ENCODE measurements at regions not wholly inside any gene's neighbourhood (a gene's known extent, or its start where the extent isn't known, plus 50 kb on each side); places are given as distances from the start of the nearest gene placed in this dataset.

DNA sequence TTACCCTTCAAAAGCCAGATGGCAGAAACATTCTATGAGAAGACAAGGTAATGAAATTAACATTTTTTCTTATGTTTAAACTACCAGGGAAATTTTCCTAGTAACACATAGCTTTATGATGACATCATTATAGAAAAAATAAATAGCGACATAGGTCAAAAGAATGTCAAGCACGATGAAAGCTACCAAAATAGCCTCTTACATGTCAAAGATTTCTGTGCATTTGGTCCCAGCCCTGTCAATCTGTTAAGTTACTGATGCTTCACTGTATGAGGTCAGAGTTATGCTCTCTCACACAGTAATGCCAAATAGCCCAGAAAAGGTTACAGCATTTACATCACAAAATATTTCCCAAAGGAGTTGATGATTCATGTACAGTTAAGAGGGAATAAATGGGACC, 199.8 kb upstream of the DEFB112 start:
- Mint-ChIP-seq H3K9me3 (no peaks in the 10 kb centered on the region), H3K4me3 (no peak overlapping the region), H3K27ac (no peak overlapping the region), H3K4me1 (no peaks in the 10 kb centered on the region), H3K36me3 (no peaks in the 10 kb centered on the region), H3K27me3 (ENCODE audit: low read depth) (no peaks in the 10 kb centered on the region)
- POLR2A ChIA-PET, result no interaction called here
- CTCF ChIA-PET, result no interaction called here
- ATAC-seq, result no peak
- no peak for TF ChIP-seq OVOL2 (CRISPR knock-in tag; IDR thresholded peaks at IDR 0.05; ENCODE audit: borderline replicate concordance)
- no peak for TF ChIP-seq ZNF263 (CRISPR knock-in tag; IDR thresholded peaks at IDR 0.05; ENCODE audit: low read depth)
- TF ChIP-seq, protein P1, sequence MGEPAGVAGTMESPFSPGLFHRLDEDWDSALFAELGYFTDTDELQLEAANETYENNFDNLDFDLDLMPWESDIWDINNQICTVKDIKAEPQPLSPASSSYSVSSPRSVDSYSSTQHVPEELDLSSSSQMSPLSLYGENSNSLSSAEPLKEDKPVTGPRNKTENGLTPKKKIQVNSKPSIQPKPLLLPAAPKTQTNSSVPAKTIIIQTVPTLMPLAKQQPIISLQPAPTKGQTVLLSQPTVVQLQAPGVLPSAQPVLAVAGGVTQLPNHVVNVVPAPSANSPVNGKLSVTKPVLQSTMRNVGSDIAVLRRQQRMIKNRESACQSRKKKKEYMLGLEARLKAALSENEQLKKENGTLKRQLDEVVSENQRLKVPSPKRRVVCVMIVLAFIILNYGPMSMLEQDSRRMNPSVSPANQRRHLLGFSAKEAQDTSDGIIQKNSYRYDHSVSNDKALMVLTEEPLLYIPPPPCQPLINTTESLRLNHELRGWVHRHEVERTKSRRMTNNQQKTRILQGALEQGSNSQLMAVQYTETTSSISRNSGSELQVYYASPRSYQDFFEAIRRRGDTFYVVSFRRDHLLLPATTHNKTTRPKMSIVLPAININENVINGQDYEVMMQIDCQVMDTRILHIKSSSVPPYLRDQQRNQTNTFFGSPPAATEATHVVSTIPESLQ (CRISPR knock-in tag; IDR thresholded peaks at IDR 0.05), result no peak
- TF ChIP-seq ZNF396 (CRISPR knock-in tag; IDR thresholded peaks at IDR 0.05; ENCODE audit: borderline replicate concordance), result no peak
- TF ChIP-seq ATF1 (CRISPR knock-in tag; IDR thresholded peaks at IDR 0.05), result no peak
- TF ChIP-seq RORB (CRISPR knock-in tag; IDR thresholded peaks at IDR 0.05), result no peak
- no peak for TF ChIP-seq NR2C2 (CRISPR knock-in tag; IDR thresholded peaks at IDR 0.05)
- no peak for TF ChIP-seq JUN (CRISPR knock-in tag; IDR thresholded peaks at IDR 0.05)
- TF ChIP-seq, protein P2, sequence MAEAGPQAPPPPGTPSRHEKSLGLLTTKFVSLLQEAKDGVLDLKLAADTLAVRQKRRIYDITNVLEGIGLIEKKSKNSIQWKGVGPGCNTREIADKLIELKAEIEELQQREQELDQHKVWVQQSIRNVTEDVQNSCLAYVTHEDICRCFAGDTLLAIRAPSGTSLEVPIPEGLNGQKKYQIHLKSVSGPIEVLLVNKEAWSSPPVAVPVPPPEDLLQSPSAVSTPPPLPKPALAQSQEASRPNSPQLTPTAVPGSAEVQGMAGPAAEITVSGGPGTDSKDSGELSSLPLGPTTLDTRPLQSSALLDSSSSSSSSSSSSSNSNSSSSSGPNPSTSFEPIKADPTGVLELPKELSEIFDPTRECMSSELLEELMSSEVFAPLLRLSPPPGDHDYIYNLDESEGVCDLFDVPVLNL (CRISPR knock-in tag; IDR thresholded peaks at IDR 0.05; ENCODE audit: borderline replicate concordance, low read depth), result no peak
- TF ChIP-seq ZNF232 (CRISPR knock-in tag; IDR thresholded peaks at IDR 0.05), result no peak
- no peak for DNase-seq (ENCODE audit: low spot score)

DNA sequence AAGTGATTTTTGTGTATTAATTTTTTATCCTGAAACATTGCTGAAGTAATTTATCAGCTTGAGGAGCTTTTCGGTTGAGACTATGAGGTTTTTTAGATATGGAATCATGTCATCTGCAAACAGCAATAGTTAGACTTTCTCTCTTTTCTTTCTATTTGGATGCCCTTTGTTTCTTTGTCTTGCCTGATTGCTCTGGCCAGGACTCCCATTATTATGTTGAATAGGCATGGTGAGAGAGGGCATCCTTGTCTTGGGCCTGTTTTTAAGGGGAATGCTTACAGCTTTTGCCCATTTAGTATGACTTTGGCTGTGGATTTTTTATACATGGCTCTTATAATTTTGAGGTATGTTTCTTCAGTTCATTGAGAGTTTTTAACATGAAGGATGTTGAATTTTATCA, 207.6 kb upstream of the DEFB112 start:
- POLR2A ChIA-PET, result no interaction called here
- CTCF ChIA-PET, result no interaction called here
- H3K27me3 Mint-ChIP-seq (ENCODE audit: low read depth), result no peaks in the 10 kb centered on the region; the same call in 1 of the 2 replicates
- H3K4me1 Mint-ChIP-seq, result peaks cover 7% of the 10 kb centered on the region
- H3K4me3 Mint-ChIP-seq, result no peak overlapping the region
- ATAC-seq, result no peak
- TF ChIP-seq, protein P3, sequence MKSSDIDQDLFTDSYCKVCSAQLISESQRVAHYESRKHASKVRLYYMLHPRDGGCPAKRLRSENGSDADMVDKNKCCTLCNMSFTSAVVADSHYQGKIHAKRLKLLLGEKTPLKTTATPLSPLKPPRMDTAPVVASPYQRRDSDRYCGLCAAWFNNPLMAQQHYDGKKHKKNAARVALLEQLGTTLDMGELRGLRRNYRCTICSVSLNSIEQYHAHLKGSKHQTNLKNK (CRISPR knock-in tag; IDR thresholded peaks at IDR 0.05), result no peak
- TF ChIP-seq IRF2 (CRISPR knock-in tag; IDR thresholded peaks at IDR 0.05; ENCODE audit: borderline replicate concordance, low read depth) (no peak), TP53 (CRISPR knock-in tag; IDR thresholded peaks at IDR 0.05) (no peak), NR2C2 (CRISPR knock-in tag; IDR thresholded peaks at IDR 0.05) (no peak), ATF1 (CRISPR knock-in tag; IDR thresholded peaks at IDR 0.05) (no peak), MXD4 (CRISPR knock-in tag; IDR thresholded peaks at IDR 0.05; ENCODE audit: borderline replicate concordance) (no peak), NFE2L1 (CRISPR knock-in tag; IDR thresholded peaks at IDR 0.05) (no peak)
- TF ChIP-seq, protein P2 (CRISPR knock-in tag; IDR thresholded peaks at IDR 0.05; ENCODE audit: borderline replicate concordance, low read depth), result no peak
- TF ChIP-seq, protein P4, sequence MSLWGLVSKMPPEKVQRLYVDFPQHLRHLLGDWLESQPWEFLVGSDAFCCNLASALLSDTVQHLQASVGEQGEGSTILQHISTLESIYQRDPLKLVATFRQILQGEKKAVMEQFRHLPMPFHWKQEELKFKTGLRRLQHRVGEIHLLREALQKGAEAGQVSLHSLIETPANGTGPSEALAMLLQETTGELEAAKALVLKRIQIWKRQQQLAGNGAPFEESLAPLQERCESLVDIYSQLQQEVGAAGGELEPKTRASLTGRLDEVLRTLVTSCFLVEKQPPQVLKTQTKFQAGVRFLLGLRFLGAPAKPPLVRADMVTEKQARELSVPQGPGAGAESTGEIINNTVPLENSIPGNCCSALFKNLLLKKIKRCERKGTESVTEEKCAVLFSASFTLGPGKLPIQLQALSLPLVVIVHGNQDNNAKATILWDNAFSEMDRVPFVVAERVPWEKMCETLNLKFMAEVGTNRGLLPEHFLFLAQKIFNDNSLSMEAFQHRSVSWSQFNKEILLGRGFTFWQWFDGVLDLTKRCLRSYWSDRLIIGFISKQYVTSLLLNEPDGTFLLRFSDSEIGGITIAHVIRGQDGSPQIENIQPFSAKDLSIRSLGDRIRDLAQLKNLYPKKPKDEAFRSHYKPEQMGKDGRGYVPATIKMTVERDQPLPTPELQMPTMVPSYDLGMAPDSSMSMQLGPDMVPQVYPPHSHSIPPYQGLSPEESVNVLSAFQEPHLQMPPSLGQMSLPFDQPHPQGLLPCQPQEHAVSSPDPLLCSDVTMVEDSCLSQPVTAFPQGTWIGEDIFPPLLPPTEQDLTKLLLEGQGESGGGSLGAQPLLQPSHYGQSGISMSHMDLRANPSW (CRISPR knock-in tag; conservative IDR thresholded peaks at IDR 0.05; ENCODE audit: low read depth), result no peak
- TF ChIP-seq, protein P5, sequence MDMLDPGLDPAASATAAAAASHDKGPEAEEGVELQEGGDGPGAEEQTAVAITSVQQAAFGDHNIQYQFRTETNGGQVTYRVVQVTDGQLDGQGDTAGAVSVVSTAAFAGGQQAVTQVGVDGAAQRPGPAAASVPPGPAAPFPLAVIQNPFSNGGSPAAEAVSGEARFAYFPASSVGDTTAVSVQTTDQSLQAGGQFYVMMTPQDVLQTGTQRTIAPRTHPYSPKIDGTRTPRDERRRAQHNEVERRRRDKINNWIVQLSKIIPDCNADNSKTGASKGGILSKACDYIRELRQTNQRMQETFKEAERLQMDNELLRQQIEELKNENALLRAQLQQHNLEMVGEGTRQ (CRISPR knock-in tag; IDR thresholded peaks at IDR 0.05), result no peak
- TF ChIP-seq, protein P6, sequence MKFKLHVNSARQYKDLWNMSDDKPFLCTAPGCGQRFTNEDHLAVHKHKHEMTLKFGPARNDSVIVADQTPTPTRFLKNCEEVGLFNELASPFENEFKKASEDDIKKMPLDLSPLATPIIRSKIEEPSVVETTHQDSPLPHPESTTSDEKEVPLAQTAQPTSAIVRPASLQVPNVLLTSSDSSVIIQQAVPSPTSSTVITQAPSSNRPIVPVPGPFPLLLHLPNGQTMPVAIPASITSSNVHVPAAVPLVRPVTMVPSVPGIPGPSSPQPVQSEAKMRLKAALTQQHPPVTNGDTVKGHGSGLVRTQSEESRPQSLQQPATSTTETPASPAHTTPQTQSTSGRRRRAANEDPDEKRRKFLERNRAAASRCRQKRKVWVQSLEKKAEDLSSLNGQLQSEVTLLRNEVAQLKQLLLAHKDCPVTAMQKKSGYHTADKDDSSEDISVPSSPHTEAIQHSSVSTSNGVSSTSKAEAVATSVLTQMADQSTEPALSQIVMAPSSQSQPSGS (CRISPR knock-in tag; IDR thresholded peaks at IDR 0.05; ENCODE audit: borderline replicate concordance, low read depth), result no peak
- TF ChIP-seq, protein P7, sequence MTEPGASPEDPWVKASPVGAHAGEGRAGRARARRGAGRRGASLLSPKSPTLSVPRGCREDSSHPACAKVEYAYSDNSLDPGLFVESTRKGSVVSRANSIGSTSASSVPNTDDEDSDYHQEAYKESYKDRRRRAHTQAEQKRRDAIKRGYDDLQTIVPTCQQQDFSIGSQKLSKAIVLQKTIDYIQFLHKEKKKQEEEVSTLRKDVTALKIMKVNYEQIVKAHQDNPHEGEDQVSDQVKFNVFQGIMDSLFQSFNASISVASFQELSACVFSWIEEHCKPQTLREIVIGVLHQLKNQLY (CRISPR knock-in tag; IDR thresholded peaks at IDR 0.05), result no peak
- TF ChIP-seq, protein P8, sequence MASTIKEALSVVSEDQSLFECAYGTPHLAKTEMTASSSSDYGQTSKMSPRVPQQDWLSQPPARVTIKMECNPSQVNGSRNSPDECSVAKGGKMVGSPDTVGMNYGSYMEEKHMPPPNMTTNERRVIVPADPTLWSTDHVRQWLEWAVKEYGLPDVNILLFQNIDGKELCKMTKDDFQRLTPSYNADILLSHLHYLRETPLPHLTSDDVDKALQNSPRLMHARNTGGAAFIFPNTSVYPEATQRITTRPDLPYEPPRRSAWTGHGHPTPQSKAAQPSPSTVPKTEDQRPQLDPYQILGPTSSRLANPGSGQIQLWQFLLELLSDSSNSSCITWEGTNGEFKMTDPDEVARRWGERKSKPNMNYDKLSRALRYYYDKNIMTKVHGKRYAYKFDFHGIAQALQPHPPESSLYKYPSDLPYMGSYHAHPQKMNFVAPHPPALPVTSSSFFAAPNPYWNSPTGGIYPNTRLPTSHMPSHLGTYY (CRISPR knock-in tag; IDR thresholded peaks at IDR 0.05), result no peak
- peaks cover 58% of the 10 kb centered on the region for H3K9me3 Mint-ChIP-seq
- DNase-seq (ENCODE audit: low spot score), result no peak
- peaks cover 40% of the 10 kb centered on the region for H3K36me3 Mint-ChIP-seq
- no peak overlapping the region for H3K27ac Mint-ChIP-seq

Data from WTC11 (cell line).